Mucosa of descending colon (tissue), 3 donors: ENCODE measurements at regions not wholly inside any gene's neighbourhood (a gene's known extent, or its start where the extent isn't known, plus 50 kb on each side); places are given as distances from the start of the nearest gene placed in this dataset.

Experiments used
- ATAC-seq: fragments of 200-7000 bp; cut with Tn5 transposase; one replicate; pipeline ENCODE4 v1.9.1; 2020; ENCODE audit warnings: mild to moderate bottlenecking, moderate library complexity
- DNase-seq, 3 donors: peaks; one replicate each; pipeline ENCODE4 v3.0.0-alpha.2; 2020
- H3K36me3 ChIP-seq: fragments of 200-600 bp; one replicate; pipeline ENCODE4 v1.8.0; 2021; ENCODE audit warnings: low read depth, mild to moderate bottlenecking
- H3K4me1 ChIP-seq: fragments of 200-600 bp; one replicate; pipeline ENCODE4 v1.8.0; 2021; ENCODE audit warnings: low read depth, mild to moderate bottlenecking
- H3K4me3 ChIP-seq: fragments of 200-600 bp; one replicate; pipeline ENCODE4 v1.8.0; 2021; ENCODE audit warnings: mild to moderate bottlenecking
- H3K9me3 ChIP-seq: fragments of 200-600 bp; one replicate; pipeline ENCODE4 v1.8.0; 2021; ENCODE audit warnings: mild to moderate bottlenecking
- intact Hi-C, 2 donors: fragments of 100-400 bp; cut with DNase I in 1 of 2; cut with micrococcal nuclease in 1 of 2; formaldehyde crosslinking; loops; one replicate each; pipeline versions ENCODE4 v1.11.0 to v1.11.1; 2022; cut with DNase I, micrococcal nuclease
- TF ChIP-seq, protein P1 (sequence below): fragments of 200-600 bp; IDR thresholded peaks from one replicate; pipeline ENCODE4 v1.8.0; 2022; ENCODE audit warnings: antibody characterized with exemption, mild to moderate bottlenecking
- donor health status: DM: no; HTN: no; CAD: no; lungs with moderate emphysema.
- donor health status: DM: no; HTN: no; CAD: no.
- donor health status: DM: no; HTN: yes; CAD: no.

DNA sequence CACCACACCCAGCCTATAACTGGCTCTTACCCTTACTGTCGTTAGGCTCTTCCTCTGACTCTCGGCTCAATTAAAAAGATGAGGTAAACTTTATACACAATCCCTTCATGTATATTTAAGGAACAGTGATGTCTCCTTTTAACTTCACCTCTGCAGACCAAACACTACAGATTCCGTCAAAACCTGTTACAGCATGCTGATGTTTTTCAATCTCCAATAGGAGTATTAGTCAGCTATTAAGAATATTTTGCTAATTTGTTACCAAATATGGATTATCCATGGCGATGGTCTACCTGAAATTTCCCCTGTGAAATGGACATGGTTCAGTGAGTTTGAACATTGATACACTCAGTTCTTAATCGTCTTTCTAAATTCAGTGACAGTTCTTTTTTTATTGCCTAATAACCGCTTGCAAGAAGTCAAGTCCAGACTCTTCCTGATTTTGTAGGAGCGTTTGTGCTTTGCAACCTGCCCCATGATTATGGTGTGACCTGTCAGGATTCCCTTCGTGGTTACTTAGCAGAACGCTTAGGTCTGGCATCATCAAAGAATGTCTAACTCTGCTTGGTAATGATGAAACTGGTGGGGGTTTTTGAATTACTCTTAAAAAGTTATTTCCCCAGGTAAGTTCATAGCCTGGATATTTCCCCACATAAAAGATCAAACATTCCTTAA lies 72.2 kb upstream of the STOX2 start:
- intact Hi-C loops = no loop called here
- H3K9me3 ChIP-seq = no peaks in the 10 kb centered on the region
- DNase-seq (no peak), ATAC-seq (no peak)
- H3K4me1 ChIP-seq = peaks cover 12% of the 10 kb centered on the region
- H3K4me3 ChIP-seq = no peak overlapping the region
- TF ChIP-seq, protein P1, sequence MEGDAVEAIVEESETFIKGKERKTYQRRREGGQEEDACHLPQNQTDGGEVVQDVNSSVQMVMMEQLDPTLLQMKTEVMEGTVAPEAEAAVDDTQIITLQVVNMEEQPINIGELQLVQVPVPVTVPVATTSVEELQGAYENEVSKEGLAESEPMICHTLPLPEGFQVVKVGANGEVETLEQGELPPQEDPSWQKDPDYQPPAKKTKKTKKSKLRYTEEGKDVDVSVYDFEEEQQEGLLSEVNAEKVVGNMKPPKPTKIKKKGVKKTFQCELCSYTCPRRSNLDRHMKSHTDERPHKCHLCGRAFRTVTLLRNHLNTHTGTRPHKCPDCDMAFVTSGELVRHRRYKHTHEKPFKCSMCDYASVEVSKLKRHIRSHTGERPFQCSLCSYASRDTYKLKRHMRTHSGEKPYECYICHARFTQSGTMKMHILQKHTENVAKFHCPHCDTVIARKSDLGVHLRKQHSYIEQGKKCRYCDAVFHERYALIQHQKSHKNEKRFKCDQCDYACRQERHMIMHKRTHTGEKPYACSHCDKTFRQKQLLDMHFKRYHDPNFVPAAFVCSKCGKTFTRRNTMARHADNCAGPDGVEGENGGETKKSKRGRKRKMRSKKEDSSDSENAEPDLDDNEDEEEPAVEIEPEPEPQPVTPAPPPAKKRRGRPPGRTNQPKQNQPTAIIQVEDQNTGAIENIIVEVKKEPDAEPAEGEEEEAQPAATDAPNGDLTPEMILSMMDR = no peak
- no peaks in the 10 kb centered on the region for H3K36me3 ChIP-seq

DNA sequence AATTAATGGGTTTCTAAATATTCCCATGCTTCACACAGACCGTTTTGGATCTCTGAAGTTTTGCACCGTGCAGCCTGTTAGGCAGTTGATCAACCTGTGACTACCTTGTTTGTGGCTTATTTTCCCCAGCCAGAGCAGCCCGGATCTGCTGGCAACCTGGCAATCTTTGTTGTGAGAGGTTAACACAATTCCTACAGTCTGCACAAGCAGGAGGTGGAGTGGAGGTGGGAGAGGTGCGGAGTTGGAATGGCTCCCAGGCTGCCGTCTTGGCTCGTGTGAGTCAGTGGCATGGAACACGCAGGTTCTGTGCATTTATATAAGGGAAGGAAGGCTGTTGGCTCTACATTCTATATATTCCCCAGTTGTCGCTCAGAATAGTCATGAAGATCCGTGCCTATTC lies 70.9 kb upstream of the STOX2 start:
- TF ChIP-seq, protein P1 = no peak
- H3K4me1 ChIP-seq = peaks cover 12% of the 10 kb centered on the region
- H3K4me3 ChIP-seq = no peak overlapping the region
- no peaks in the 10 kb centered on the region for H3K9me3 ChIP-seq
- ATAC-seq = no peak
- intact Hi-C loops = no loop called here
- H3K36me3 ChIP-seq = no peaks in the 10 kb centered on the region
- DNase-seq = no peak

GRCh38 chr4:183837222-183837621 lies 67.9 kb upstream of the STOX2 start:
- no peaks in the 10 kb centered on the region for H3K4me1 ChIP-seq
- no peak overlapping the region for H3K4me3 ChIP-seq
- no peaks in the 10 kb centered on the region for H3K36me3 ChIP-seq
- no peaks in the 10 kb centered on the region for H3K9me3 ChIP-seq
- intact Hi-C loops = no loop called here
- TF ChIP-seq, protein P1 = no peak
- no peak for DNase-seq
- no peak for ATAC-seq

DNA sequence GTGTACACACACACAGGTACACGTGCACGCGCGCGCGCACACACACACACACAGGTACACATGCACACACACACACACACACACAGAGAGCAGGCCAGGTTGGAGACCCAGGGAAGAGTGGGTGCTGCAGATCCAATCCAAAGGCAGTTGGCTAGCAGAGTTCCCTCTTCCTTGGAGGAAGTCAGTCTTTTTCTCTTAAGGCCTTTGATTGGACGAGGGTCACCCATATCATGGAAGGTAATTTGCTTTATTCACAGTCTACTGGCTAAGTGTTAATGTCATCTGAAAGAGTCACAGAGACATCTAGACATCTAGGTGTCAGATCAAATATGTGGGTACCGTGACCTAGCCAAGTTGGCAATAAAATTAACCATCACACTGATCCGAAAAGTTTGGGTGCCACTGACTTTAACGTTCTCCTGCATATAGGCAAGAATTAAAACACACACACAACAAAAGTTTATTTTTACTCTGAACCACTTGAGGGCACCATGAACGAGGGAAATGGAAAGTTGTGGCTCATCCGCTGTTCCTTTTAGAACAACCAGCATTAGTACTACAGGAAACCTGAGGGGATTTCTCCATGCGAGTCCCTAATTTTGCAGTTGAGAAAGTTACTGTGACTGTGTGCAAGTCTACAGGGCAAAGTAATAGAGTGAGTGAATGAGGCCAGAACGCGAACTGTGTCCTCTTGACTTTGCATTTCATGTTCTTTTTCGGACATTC lies 66.0 kb upstream of the STOX2 start:
- ATAC-seq = no peak
- H3K36me3 ChIP-seq = no peaks in the 10 kb centered on the region
- no peaks in the 10 kb centered on the region for H3K4me1 ChIP-seq
- H3K4me3 ChIP-seq = no peak overlapping the region
- TF ChIP-seq, protein P1 = no peak
- no peaks in the 10 kb centered on the region for H3K9me3 ChIP-seq
- intact Hi-C loops = no loop called here
- DNase-seq = no peak

- intact Hi-C loops = loop anchor here (1.0 to 10.0 kb wide), 4 partner anchors 254 to 328 kb away; no protein-coding TSS in a partner anchor
- Histone ChIP-seq H3K4me1 (no peaks in the 10 kb centered on the region), H3K36me3 (no peaks in the 10 kb centered on the region), H3K4me3 (no peak overlapping the region), H3K9me3 (no peaks in the 10 kb centered on the region)
- TF ChIP-seq, protein P1 = peak; percentile 39
- peak; percentile 76 for ATAC-seq
- peak in 2 of 3 donors; percentile 78 to 91 for DNase-seq
These were observed 64.8 kb upstream of the STOX2 start for GRCh38 chr4:183840311-183840710.
